OCI-LY7 (cell line): ENCODE measurements at regions not wholly inside any gene's neighbourhood (a gene's known extent, or its start where the extent isn't known, plus 50 kb on each side); places are given as distances from the start of the nearest gene placed in this dataset.
"Not testable (repeated sequence)": the region's sequence is repeated elsewhere in the genome, so short reads cannot be mapped to it uniquely, and the experiment has no call there.

Experiments
- BruUV-seq: library from RNA; stranded (reverse); fragments of 400-500 nt; replicated peaks from 2 replicates; lab custom pipeline; 2021; lab: Mats Ljungman, UMichigan
- CTCF ChIA-PET: fragments of 300-600 bp; sonication (Branson Sonifier 250); formaldehyde crosslinking; loops from one replicate; lab custom pipeline; 2022; ENCODE audit warnings: antibody characterized with exemption; ENCODE audit not compliant: unreplicated experiment; lab: Charles Lee
- POLR2A ChIA-PET: fragments of 300-600 bp; sonication (Branson Sonifier 250); formaldehyde crosslinking; loops from one replicate; lab custom pipeline; 2022; ENCODE audit warnings: antibody characterized with exemption; lab: Charles Lee
- DNase-seq: peaks from one replicate; pipeline ENCODE4 v3.0.0-alpha.2; 2015; ENCODE audit warnings: low spot score
- H2AFZ ChIP-seq: fragments of 200-600 bp; sonication (generic), shearing (Covaris generic); 2 replicates; pipeline ENCODE4 v1.6.1; 2014; ENCODE audit warnings: mild to moderate bottlenecking, antibody characterized with exemption, low read length, moderate library complexity
- H3K27ac ChIP-seq: fragments of 200-600 bp; sonication (generic); 2 replicates; pipeline ENCODE4 v1.5.1; 2014; ENCODE audit warnings: mixed run types, low read depth, mild to moderate bottlenecking, moderate library complexity, low read length, inconsistent platforms; ENCODE audit not compliant: poor library complexity, severe bottlenecking
- H3K36me3 ChIP-seq: fragments of 200-600 bp; sonication (generic); 2 replicates; pipeline ENCODE4 v1.6.1; 2014; ENCODE audit warnings: mild to moderate bottlenecking, antibody characterized with exemption, low read length, moderate library complexity, mixed read lengths; ENCODE audit not compliant: insufficient read depth
- H3K4me1 ChIP-seq: fragments of 200-600 bp; sonication (generic); 2 replicates; pipeline ENCODE4 v1.5.1; 2014; ENCODE audit warnings: mild to moderate bottlenecking, low read length; ENCODE audit not compliant: insufficient read depth, poor library complexity, severe bottlenecking
- H3K4me2 ChIP-seq: fragments of 200-600 bp; sonication (generic); 2 replicates; pipeline ENCODE4 v1.6.1; 2014; ENCODE audit warnings: mild to moderate bottlenecking, low read length
- H3K4me3 ChIP-seq: fragments of 200-600 bp; sonication (generic); 2 replicates; pipeline ENCODE4 v1.5.1; 2014; ENCODE audit warnings: mild to moderate bottlenecking, low read depth, low read length; ENCODE audit not compliant: poor library complexity, severe bottlenecking
- H3K79me2 ChIP-seq: fragments of 200-600 bp; sonication (generic); 2 replicates; pipeline ENCODE4 v1.6.1; 2016; ENCODE audit warnings: low read depth, mild to moderate bottlenecking, low read length, moderate library complexity, mixed read lengths; ENCODE audit not compliant: insufficient read depth
- H3K9me2 ChIP-seq: fragments of 200-600 bp; sonication (generic); 2 replicates; pipeline ENCODE4 v1.6.1; 2016; ENCODE audit warnings: mild to moderate bottlenecking, low read length, mixed read lengths; ENCODE audit not compliant: insufficient read depth
- H3K9me3 ChIP-seq: fragments of 200-600 bp; sonication (generic); 2 replicates; pipeline ENCODE4 v1.6.1; 2014; ENCODE audit warnings: mild to moderate bottlenecking, mixed run types, low read length, mixed read lengths
- H4K20me1 ChIP-seq: fragments of 200-600 bp; sonication (generic); 2 replicates; pipeline ENCODE4 v1.6.1; 2014; ENCODE audit warnings: mild to moderate bottlenecking, antibody characterized with exemption, low read length, moderate library complexity, mixed read lengths; ENCODE audit not compliant: insufficient read depth
- EZH2phosphoT487 ChIP-seq: fragments of 200-600 bp; sonication (generic); IDR thresholded peaks from 2 replicates; pipeline ENCODE4 v1.6.1; 2018; ENCODE audit warnings: low read depth, borderline replicate concordance, mild to moderate bottlenecking, mixed run types, antibody characterized with exemption, low read length, moderate library complexity, mixed read lengths
- intact Hi-C: fragments of 100-400 bp; cut with micrococcal nuclease; formaldehyde crosslinking; loops from one replicate; pipeline ENCODE4 v1.10.0; 2022; ENCODE audit not compliant: unreplicated experiment
- TF ChIP-seq, protein P1 (sequence below): fragments of 200-600 bp; sonication (generic); conservative IDR thresholded peaks from 2 replicates; pipeline ENCODE4 v1.5.1; 2014; ENCODE audit warnings: mild to moderate bottlenecking, antibody characterized with exemption, low read length, moderate library complexity, mixed read lengths

- Histone ChIP-seq H3K4me2 (no peak overlapping the region), H3K4me3 (no peak overlapping the region), H3K36me3 (no peaks in the 10 kb centered on the region), H3K9me2 (no peaks in the 10 kb centered on the region), H3K9me3 (no peaks in the 10 kb centered on the region), H4K20me1 (no peaks in the 10 kb centered on the region), H2AFZ (no peak overlapping the region), H3K4me1 (no peaks in the 10 kb centered on the region), H3K27ac (no peak overlapping the region), H3K79me2 (no peaks in the 10 kb centered on the region)
- no peak for DNase-seq
- intact Hi-C loops: no loop called here
- POLR2A ChIA-PET: no interaction called here
- CTCF ChIA-PET: no interaction called here
- BruUV-seq: no TSS peak
- TF ChIP-seq, protein P1, sequence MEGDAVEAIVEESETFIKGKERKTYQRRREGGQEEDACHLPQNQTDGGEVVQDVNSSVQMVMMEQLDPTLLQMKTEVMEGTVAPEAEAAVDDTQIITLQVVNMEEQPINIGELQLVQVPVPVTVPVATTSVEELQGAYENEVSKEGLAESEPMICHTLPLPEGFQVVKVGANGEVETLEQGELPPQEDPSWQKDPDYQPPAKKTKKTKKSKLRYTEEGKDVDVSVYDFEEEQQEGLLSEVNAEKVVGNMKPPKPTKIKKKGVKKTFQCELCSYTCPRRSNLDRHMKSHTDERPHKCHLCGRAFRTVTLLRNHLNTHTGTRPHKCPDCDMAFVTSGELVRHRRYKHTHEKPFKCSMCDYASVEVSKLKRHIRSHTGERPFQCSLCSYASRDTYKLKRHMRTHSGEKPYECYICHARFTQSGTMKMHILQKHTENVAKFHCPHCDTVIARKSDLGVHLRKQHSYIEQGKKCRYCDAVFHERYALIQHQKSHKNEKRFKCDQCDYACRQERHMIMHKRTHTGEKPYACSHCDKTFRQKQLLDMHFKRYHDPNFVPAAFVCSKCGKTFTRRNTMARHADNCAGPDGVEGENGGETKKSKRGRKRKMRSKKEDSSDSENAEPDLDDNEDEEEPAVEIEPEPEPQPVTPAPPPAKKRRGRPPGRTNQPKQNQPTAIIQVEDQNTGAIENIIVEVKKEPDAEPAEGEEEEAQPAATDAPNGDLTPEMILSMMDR: no peak
- TF ChIP-seq EZH2phosphoT487: no peak
These were observed 57.2 kb upstream of the SH3RF1 start for GRCh38 chr4:169327951-169328350.

DNA sequence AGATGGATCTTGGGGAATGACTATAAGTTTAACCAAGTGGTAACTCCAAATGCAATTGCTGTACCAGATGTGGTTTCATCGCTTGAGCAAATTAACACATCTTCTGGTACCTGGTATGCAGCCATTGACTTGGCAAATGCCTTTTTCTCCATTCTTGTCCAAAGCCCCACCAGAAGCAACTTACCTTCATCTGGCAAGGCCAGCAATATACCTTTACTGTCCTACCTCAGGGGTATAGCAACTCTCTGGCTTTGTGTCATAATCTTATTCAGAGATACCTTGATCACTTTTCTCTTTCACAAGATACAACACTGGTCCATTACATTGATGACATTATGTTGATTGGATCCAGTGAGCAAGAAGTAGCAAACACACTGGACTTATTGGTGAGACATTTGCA lies 53.2 kb upstream of the SH3RF1 start:
- intact Hi-C loops, BruUV-seq, H4K20me1 ChIP-seq, H3K4me3 ChIP-seq, H3K9me2 ChIP-seq, H3K4me2 ChIP-seq, H3K36me3 ChIP-seq, H3K9me3 ChIP-seq, DNase-seq, POLR2A ChIA-PET, H2AFZ ChIP-seq, CTCF ChIA-PET, H3K27ac ChIP-seq, H3K79me2 ChIP-seq, H3K4me1 ChIP-seq: not testable (repeated sequence)

- intact Hi-C loops: not testable (repeated sequence)
These were observed 52.1 kb upstream of the SH3RF1 start for GRCh38 chr4:169322833-169323232.

More at GRCh38 chr4:169322833-169323232, 52.1 kb upstream of the SH3RF1 start:
- BruUV-seq, H3K9me3 ChIP-seq, H3K4me2 ChIP-seq, H4K20me1 ChIP-seq, POLR2A ChIA-PET, H3K9me2 ChIP-seq, H3K79me2 ChIP-seq, H3K36me3 ChIP-seq, H3K27ac ChIP-seq, H3K4me3 ChIP-seq, DNase-seq, H3K4me1 ChIP-seq, H2AFZ ChIP-seq, CTCF ChIA-PET: not testable (repeated sequence)
